Right lobe of liver (tissue), 4 donors: ENCODE measurements at regions not wholly inside any gene's neighbourhood (a gene's known extent, or its start where the extent isn't known, plus 50 kb on each side); places are given as distances from the start of the nearest gene placed in this dataset.

Source experiments
- CTCF ChIP-seq, 4 donors: fragments of 200-600 bp in 3 of 4; fragments of 450-650 bp in 1 of 4; IDR thresholded peaks; one replicate each; pipeline versions ENCODE4 v1.5.1 to v1.8.0; 2016 to 2022; ENCODE audit warnings: antibody characterized with exemption in 4 of 4, mild to moderate bottlenecking in 2 of 4
- POLR2A ChIP-seq: fragments of 450-650 bp; IDR thresholded peaks from one replicate; pipeline ENCODE4 v1.6.1; 2017; ENCODE audit warnings: antibody characterized with exemption, mild to moderate bottlenecking
- donor health status: DM: no; HTN: no; CAD: no.
- donor health status: DM: no; HTN: no; CAD: no.
- donor health status: DM: no; HTN: yes; CAD: no.

- no peak for TF ChIP-seq CTCF (IDR thresholded peaks at IDR 0.05)
- no peak for TF ChIP-seq POLR2A
Observed at GRCh38 chr10:64738462-64738861, 1217.3 kb downstream of the REEP3 start.
